ENCODE measurements at regions not wholly inside any gene's neighbourhood (a gene's known extent, or its start where the extent isn't known, plus 50 kb on each side); places are given as distances from the start of the nearest gene placed in this dataset.
A peak's percentile ranks its signal among the peaks of the same experiment; 100 is the strongest.
"Not testable (repeated sequence)": the region's sequence is repeated elsewhere in the genome, so short reads cannot be mapped to it uniquely, and the experiment has no call there.

DNA sequence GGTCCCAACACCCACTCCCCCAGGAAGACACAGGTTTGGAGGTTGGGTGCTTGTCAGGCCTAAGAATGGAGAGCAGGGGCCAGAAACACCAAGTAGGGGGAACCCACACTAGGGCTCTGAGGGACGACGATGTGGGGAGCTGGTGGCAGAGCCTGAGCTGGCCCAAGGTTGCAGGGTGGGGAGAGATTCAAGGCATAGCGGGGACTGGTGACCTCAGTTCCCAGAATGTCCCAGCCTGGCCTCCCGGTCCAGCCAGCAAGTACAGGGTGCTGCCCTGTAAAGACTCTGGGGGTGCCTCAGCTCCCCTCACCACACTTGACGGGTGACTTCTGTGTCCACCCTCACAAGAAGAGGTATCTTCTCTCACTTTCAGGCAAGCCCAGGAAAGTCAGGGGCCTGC lies 86.7 kb downstream of the ALG10 start:
- DNase-seq (ENCODE audit: low read depth) (no peak), FAIRE-seq (no peak)
- Histone ChIP-seq H3K36me3 (ENCODE audit: control insufficient read depth, insufficient read depth, low read length) (no peaks in the 10 kb centered on the region), H3K4me3 (ENCODE audit: low read depth, low read length) (no peak overlapping the region), H3K27me3 (ENCODE audit: control insufficient read depth, insufficient read depth, low read length) (no peaks in the 10 kb centered on the region)
- TF ChIP-seq, protein P1, sequence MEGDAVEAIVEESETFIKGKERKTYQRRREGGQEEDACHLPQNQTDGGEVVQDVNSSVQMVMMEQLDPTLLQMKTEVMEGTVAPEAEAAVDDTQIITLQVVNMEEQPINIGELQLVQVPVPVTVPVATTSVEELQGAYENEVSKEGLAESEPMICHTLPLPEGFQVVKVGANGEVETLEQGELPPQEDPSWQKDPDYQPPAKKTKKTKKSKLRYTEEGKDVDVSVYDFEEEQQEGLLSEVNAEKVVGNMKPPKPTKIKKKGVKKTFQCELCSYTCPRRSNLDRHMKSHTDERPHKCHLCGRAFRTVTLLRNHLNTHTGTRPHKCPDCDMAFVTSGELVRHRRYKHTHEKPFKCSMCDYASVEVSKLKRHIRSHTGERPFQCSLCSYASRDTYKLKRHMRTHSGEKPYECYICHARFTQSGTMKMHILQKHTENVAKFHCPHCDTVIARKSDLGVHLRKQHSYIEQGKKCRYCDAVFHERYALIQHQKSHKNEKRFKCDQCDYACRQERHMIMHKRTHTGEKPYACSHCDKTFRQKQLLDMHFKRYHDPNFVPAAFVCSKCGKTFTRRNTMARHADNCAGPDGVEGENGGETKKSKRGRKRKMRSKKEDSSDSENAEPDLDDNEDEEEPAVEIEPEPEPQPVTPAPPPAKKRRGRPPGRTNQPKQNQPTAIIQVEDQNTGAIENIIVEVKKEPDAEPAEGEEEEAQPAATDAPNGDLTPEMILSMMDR (IDR thresholded peaks at IDR 0.05; ENCODE audit: insufficient read depth, low read length, severe bottlenecking) = no peak

DNA sequence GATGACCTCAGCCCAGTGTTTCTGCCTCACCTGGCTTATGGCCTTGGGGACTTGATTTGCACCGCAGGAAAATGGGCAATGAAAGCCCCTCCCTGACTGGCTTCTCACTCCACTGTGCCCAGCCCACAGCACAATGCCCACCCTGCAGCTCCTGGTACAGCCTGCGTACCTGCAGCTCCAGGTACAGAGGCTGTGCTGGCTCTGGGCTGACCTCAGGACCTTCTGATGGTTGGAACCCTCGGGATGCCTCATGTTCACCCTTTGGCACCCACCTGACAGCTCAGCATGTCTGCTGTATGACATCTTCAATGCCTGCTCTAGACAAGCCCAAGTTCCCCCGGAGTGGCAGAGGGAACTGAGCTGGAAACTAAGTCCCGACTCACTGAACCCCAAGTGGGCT lies 87.1 kb downstream of the ALG10 start:
- Histone ChIP-seq H3K4me3 (ENCODE audit: low read depth, low read length) (no peak overlapping the region), H3K36me3 (ENCODE audit: control insufficient read depth, insufficient read depth, low read length) (no peaks in the 10 kb centered on the region), H3K27me3 (ENCODE audit: control insufficient read depth, insufficient read depth, low read length) (no peaks in the 10 kb centered on the region)
- TF ChIP-seq, protein P1 (IDR thresholded peaks at IDR 0.05; ENCODE audit: insufficient read depth, low read length, severe bottlenecking) = no peak
- DNase-seq (ENCODE audit: low read depth) (no peak), FAIRE-seq (peak; percentile 18)

DNA sequence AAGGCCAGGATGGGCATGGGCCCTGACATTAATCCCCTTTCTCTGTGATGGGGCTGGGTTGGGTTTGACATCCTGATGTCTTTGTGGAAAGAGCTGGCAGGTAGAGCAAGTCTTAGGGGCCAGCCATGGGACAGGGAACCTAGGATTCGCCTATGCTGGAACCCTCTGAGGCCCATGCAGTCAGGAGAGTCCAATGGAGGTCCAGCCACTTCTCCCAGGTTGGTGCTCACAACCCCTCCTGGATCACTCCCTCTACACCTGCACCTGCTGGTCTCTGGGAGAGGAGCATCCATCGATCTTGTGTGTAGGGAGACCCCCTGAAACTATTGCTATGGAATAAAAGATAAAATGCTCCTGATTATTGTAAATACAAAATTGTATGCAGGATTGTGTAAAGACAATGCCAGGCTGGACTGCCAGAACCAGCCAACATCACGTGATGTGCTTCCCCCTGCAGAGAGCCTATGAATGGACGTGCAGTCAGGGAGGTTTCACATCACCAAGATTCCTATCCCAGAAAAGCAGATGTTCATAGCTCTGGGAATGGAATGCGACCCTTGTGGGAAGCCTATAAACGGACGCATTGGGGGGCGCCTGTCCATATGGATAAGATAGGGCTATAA lies 87.7 kb downstream of the ALG10 start:
- not testable (repeated sequence) for FAIRE-seq

DNA sequence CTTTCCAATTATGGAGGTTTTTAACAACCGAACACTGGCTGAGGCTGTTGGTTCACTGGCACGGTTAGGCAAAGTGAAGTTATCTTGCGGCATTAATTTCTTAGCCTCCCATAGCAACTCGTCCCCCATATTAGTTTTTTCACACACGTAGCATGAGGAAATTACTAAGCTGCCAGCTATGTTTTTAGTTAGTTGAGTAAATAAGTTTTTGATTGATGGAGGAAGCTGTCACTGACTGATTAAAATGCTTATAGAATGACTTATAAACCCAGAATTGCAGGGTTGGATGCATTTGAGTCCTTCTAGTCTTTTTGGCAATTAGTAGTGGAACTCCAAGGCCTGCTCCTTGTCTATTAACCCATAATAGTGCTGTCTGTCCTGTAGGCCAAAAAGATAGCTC lies 97.1 kb downstream of the ALG10 start:
- Histone ChIP-seq H3K27me3 (ENCODE audit: control insufficient read depth, insufficient read depth, low read length) (no peaks in the 10 kb centered on the region), H3K36me3 (ENCODE audit: control insufficient read depth, insufficient read depth, low read length) (no peaks in the 10 kb centered on the region), H3K4me3 (ENCODE audit: low read depth, low read length) (no peak overlapping the region)
- TF ChIP-seq, protein P1 (IDR thresholded peaks at IDR 0.05; ENCODE audit: insufficient read depth, low read length, severe bottlenecking) = no peak
- DNase-seq (ENCODE audit: low read depth) = no peak
- FAIRE-seq = no peak

More for the DNA sequence above, 87.7 kb downstream of the ALG10 start:
- not testable (repeated sequence) for H3K4me3 ChIP-seq (ENCODE audit: low read depth, low read length); H3K27me3 ChIP-seq (ENCODE audit: control insufficient read depth, insufficient read depth, low read length); DNase-seq (ENCODE audit: low read depth); H3K36me3 ChIP-seq (ENCODE audit: control insufficient read depth, insufficient read depth, low read length)

DNA sequence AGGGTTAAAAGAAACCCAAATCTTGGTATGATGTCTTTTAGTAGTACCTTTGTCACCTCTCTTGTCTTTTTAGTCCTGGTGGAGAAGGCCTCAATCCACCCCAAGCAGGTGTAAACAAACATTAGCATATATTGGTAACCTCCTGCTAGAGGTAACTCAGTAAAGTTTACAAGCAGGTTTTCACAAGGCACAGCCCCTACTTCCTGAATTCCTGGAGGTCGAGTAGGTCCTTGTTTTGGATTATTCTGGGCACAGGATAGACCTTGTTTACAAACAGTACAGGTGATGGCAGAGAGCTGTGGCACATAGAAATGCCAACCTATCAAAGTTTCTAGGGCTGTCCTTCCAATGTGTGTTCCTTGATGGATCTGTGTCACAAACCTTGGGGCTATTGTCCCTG lies 99.1 kb downstream of the ALG10 start:
- H3K36me3 ChIP-seq (ENCODE audit: control insufficient read depth, insufficient read depth, low read length) = no peaks in the 10 kb centered on the region
- no peak overlapping the region for H3K4me3 ChIP-seq (ENCODE audit: low read depth, low read length)
- no peaks in the 10 kb centered on the region for H3K27me3 ChIP-seq (ENCODE audit: control insufficient read depth, insufficient read depth, low read length)
- TF ChIP-seq, protein P1 (IDR thresholded peaks at IDR 0.05; ENCODE audit: insufficient read depth, low read length, severe bottlenecking) = no peak
- FAIRE-seq (no peak), DNase-seq (ENCODE audit: low read depth) (no peak)

DNA sequence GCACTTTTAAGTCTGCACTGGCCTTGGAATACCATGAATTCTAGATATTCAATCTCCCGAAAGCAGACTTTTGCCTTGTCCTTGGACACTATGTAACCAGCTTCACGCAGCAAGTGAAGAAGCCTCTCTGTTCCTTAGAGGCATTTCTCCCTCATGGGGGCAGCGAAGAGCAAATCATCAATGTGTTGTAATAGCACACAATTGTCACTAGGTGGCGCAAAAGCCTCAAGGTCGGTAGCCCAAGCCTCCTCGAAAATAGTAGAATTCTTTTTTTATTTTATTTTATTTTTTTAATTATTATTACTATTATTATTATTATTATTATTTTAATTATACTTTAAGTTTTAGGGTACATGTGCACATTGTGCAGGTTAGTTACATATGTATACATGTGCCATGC lies 100.8 kb downstream of the ALG10 start:
- not testable (repeated sequence) for H3K27me3 ChIP-seq (ENCODE audit: control insufficient read depth, insufficient read depth, low read length); FAIRE-seq; H3K4me3 ChIP-seq (ENCODE audit: low read depth, low read length); H3K36me3 ChIP-seq (ENCODE audit: control insufficient read depth, insufficient read depth, low read length)
- peak; percentile 41 for DNase-seq (ENCODE audit: low read depth)
- TF ChIP-seq, protein P1 (IDR thresholded peaks at IDR 0.05; ENCODE audit: insufficient read depth, low read length, severe bottlenecking) = peak; percentile 67
